ENCODE measurements at regions not wholly inside any gene's neighbourhood (a gene's known extent, or its start where the extent isn't known, plus 50 kb on each side); places are given as distances from the start of the nearest gene placed in this dataset.

- in situ Hi-C loops (cut with HindIII; ENCODE audit: low sequenced_read_pairs), result no loop called here
- H3K4me3 ChIP-seq (ENCODE audit: low read depth, low read length), result no peak overlapping the region
- DNase-seq (ENCODE audit: low read depth, low spot score), result no peak
- no peak for TF ChIP-seq CTCF (IDR thresholded peaks at IDR 0.05; ENCODE audit: low read depth, low read length)
Measured at GRCh38 chr6:15781890-15782289, 119.1 kb upstream of the DTNBP1 start.

GRCh38 chr6:15781333-15781732 lies 118.5 kb upstream of the DTNBP1 start:
- TF ChIP-seq CTCF (IDR thresholded peaks at IDR 0.05; ENCODE audit: low read depth, low read length), result no peak
- in situ Hi-C loops (cut with HindIII; ENCODE audit: low sequenced_read_pairs), result no loop called here
- no peak for DNase-seq (ENCODE audit: low read depth, low spot score)
- no peak overlapping the region for H3K4me3 ChIP-seq (ENCODE audit: low read depth, low read length)

- in situ Hi-C loops (cut with HindIII; ENCODE audit: low sequenced_read_pairs), result no loop called here
- no peak for TF ChIP-seq CTCF (IDR thresholded peaks at IDR 0.05; ENCODE audit: low read depth, low read length)
- no peak for DNase-seq (ENCODE audit: low read depth, low spot score)
- H3K4me3 ChIP-seq (ENCODE audit: low read depth, low read length), result no peak overlapping the region
Measured at GRCh38 chr6:15780437-15780836, 117.6 kb upstream of the DTNBP1 start.

- no peak overlapping the region for H3K4me3 ChIP-seq (ENCODE audit: low read depth, low read length)
- TF ChIP-seq CTCF (IDR thresholded peaks at IDR 0.05; ENCODE audit: low read depth, low read length), result no peak
- no peak for DNase-seq (ENCODE audit: low read depth, low spot score)
- in situ Hi-C loops (cut with HindIII; ENCODE audit: low sequenced_read_pairs), result no loop called here
Measured at GRCh38 chr6:15779726-15780125, 116.9 kb upstream of the DTNBP1 start.

- in situ Hi-C loops (cut with HindIII; ENCODE audit: low sequenced_read_pairs), result no loop called here
- DNase-seq (ENCODE audit: low read depth, low spot score), result no peak
- no peak for TF ChIP-seq CTCF (IDR thresholded peaks at IDR 0.05; ENCODE audit: low read depth, low read length)
- no peak overlapping the region for H3K4me3 ChIP-seq (ENCODE audit: low read depth, low read length)
Measured at GRCh38 chr6:15776458-15776980, 113.7 kb upstream of the DTNBP1 start.

GRCh38 chr6:15775741-15776140 lies 112.9 kb upstream of the DTNBP1 start:
- no peak for DNase-seq (ENCODE audit: low read depth, low spot score)
- in situ Hi-C loops (cut with HindIII; ENCODE audit: low sequenced_read_pairs), result no loop called here
- TF ChIP-seq CTCF (IDR thresholded peaks at IDR 0.05; ENCODE audit: low read depth, low read length), result no peak
- H3K4me3 ChIP-seq (ENCODE audit: low read depth, low read length), result no peak overlapping the region

Data from astrocyte of the spinal cord (primary cell).